CD4-positive, alpha-beta T cell (primary cell): ENCODE measurements at regions not wholly inside any gene's neighbourhood (a gene's known extent, or its start where the extent isn't known, plus 50 kb on each side); places are given as distances from the start of the nearest gene placed in this dataset.

Experiments used
- ATAC-seq: fragments of 200-7000 bp; cut with Tn5 transposase; one replicate; pipeline ENCODE4 v1.10.0; 2022; ENCODE audit warnings: mild to moderate bottlenecking; ENCODE audit not compliant: poor library complexity
- CTCF ChIA-PET: fragments of 350-600 bp; sonication (Branson Sonifier 250); formaldehyde crosslinking; loops from one replicate; lab custom pipeline; 2021; ENCODE audit warnings: antibody characterized with exemption, inconsistent platforms; lab: Charles Lee
- POLR2A ChIA-PET: fragments of 350-600 bp; sonication (Branson Sonifier 250); formaldehyde crosslinking; loops from one replicate; lab custom pipeline; 2021; ENCODE audit warnings: antibody characterized with exemption, inconsistent platforms; lab: Charles Lee
- DNase-seq, 14 experiments: peaks; one replicate each; pipeline ENCODE4 v3.0.0-alpha.2; 2013 to 2020; ENCODE audit warnings: mixed read lengths in 2 of 14
- H3K27ac ChIP-seq, 2 donors: one replicate each; pipeline versions ENCODE4 v1.5.1 to v1.7.0; 2013; ENCODE audit warnings: low read length in 2 of 2, low read depth in 1 of 2, mild to moderate bottlenecking in 1 of 2
- H3K27me3 ChIP-seq, 2 experiments: 1 replicate in 1 of 2; 2 replicates in 1 of 2; pipeline versions ENCODE4 v1.6.1 to v1.7.0; 2013; ENCODE audit warnings: low read length in 2 of 2, control low read depth in 1 of 2, mild to moderate bottlenecking in 1 of 2, moderate library complexity in 1 of 2; ENCODE audit not compliant: insufficient read depth in 2 of 2, control insufficient read depth in 1 of 2
- H3K36me3 ChIP-seq: one replicate; pipeline ENCODE4 v1.6.1; 2013; ENCODE audit warnings: low read length, control low read depth; ENCODE audit not compliant: insufficient read depth
- H3K4me1 ChIP-seq: one replicate; pipeline ENCODE4 v1.6.1; 2013; ENCODE audit warnings: low read length, control low read depth; ENCODE audit not compliant: insufficient read depth
- H3K4me3 ChIP-seq: one replicate; pipeline ENCODE4 v1.5.1; 2013; ENCODE audit warnings: mild to moderate bottlenecking, low read length, moderate library complexity
- H3K9me3 ChIP-seq, 2 experiments: 1 replicate in 1 of 2; 2 replicates in 1 of 2; pipeline versions ENCODE4 v1.6.1 to v1.7.0; 2013; ENCODE audit warnings: low read length in 2 of 2, mild to moderate bottlenecking in 2 of 2, control low read depth in 1 of 2, moderate library complexity in 1 of 2; ENCODE audit not compliant: control insufficient read depth in 1 of 2, insufficient read depth in 1 of 2
- H3K27ac Mint-ChIP-seq: one replicate; pipeline ENCODE4 v1.8.0; 2020; ENCODE audit warnings: mixed read lengths
- H3K27me3 Mint-ChIP-seq: one replicate; pipeline ENCODE4 v1.8.0; 2021; ENCODE audit warnings: mixed read lengths
- H3K36me3 Mint-ChIP-seq: one replicate; pipeline ENCODE4 v1.8.0; 2021; ENCODE audit warnings: low read depth, mixed read lengths
- H3K4me1 Mint-ChIP-seq: one replicate; pipeline ENCODE4 v1.8.0; 2021; ENCODE audit warnings: low read depth, mixed read lengths
- H3K4me3 Mint-ChIP-seq: one replicate; pipeline ENCODE4 v1.8.0; 2020; ENCODE audit warnings: mild to moderate bottlenecking, mixed read lengths
- H3K9me3 Mint-ChIP-seq: one replicate; pipeline ENCODE4 v1.8.0; 2020; ENCODE audit warnings: mixed read lengths
- CTCF ChIP-seq: fragments of 200-600 bp; IDR thresholded peaks from one replicate; pipeline ENCODE4 v1.8.0; 2022; ENCODE audit warnings: antibody characterized with exemption, mild to moderate bottlenecking
- intact Hi-C, 2 experiments: fragments of 100-400 bp; cut with DNase I in 1 of 2; cut with micrococcal nuclease in 1 of 2; formaldehyde crosslinking; loops; one replicate each; pipeline versions ENCODE4 v1.15.1 to v1.9.0; 2023 to 2025; cut with DNase I, micrococcal nuclease

DNA sequence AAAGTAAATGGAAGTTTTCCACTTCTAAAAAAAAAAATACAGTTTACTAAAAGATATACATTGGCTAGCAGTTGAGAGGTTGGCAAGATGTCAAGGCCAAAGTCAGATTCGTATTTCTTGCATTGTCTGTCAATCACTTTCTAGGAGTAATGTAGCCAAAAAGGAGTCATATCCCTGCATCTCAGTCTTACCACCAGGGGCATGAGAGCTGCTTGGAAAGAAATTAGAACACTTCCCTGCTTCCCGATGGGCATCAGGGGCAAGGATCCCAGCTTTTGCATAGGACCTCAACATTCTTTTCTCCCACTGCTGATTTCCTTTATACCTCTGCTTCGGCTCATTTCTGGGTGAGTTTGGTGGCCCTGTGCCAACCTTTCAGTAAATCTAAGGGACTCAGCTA, 581.0 kb upstream of the MAP3K7 start:
- Mint-ChIP-seq H3K27ac (no peak overlapping the region), H3K36me3 (no peaks in the 10 kb centered on the region), H3K4me1 (no peaks in the 10 kb centered on the region), H3K4me3 (no peak overlapping the region), H3K27me3 (no peaks in the 10 kb centered on the region), H3K9me3 (no peaks in the 10 kb centered on the region)
- POLR2A ChIA-PET, result no interaction called here
- no peak for ATAC-seq
- no peak for TF ChIP-seq CTCF
- H3K27me3 ChIP-seq, result no peaks in the 10 kb centered on the region
- H3K27ac ChIP-seq, result no peak overlapping the region
- CTCF ChIA-PET, result no interaction called here
- no peaks in the 10 kb centered on the region for H3K9me3 ChIP-seq
- no peak for DNase-seq
- H3K4me3 ChIP-seq, result no peak overlapping the region
- no peaks in the 10 kb centered on the region for H3K36me3 ChIP-seq
- no peaks in the 10 kb centered on the region for H3K4me1 ChIP-seq
- intact Hi-C loops, result no loop called here

DNA sequence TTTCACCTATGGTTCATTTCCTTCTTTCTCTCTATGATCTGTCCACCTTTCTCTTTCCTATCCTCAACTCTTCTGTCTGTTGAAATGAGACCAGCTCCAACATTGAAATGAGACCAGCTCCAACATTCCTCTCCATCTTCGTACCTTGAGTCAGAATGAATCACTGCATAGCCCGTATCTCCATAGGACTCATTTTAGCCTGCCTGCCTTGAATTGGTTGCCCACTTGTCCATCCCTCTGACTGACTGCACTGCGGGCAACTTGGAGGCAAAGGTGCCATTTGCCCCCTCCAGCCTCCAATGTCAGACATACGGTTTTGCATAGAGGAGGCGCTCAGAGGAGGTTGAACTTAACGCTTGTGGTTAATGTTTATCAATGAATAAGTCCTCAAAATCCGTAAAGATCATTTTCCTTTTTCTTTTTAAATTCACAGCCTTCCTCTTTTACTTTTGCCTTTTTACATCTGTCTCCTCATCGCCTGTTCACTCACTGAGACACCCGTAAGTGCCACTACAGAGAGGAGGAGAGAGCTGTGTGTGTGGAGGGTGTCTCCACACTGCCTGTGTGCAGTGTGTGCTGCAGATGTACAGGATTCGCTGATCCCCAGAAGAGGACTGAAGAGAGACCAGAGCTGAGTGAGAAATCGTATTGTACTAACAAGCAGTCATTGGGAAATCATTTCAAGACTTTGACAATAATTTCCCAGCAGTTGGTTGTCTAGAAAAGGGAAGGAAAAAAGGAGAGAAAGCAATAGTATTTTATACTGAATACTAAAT, 579.6 kb upstream of the MAP3K7 start:
- no peak for ATAC-seq
- H3K4me1 ChIP-seq, result no peaks in the 10 kb centered on the region
- CTCF ChIA-PET, result no interaction called here
- H3K27ac Mint-ChIP-seq, result no peak overlapping the region
- H3K27me3 Mint-ChIP-seq, result peaks cover 4% of the 10 kb centered on the region
- no peak overlapping the region for H3K4me3 Mint-ChIP-seq
- no peak overlapping the region for H3K4me3 ChIP-seq
- no peaks in the 10 kb centered on the region for H3K9me3 Mint-ChIP-seq
- POLR2A ChIA-PET, result no interaction called here
- TF ChIP-seq CTCF, result no peak
- no peaks in the 10 kb centered on the region for H3K36me3 Mint-ChIP-seq
- H3K9me3 ChIP-seq, result peaks cover 0 to 2% of the 10 kb centered on the region in 2 experiments
- H3K36me3 ChIP-seq, result no peaks in the 10 kb centered on the region
- no peaks in the 10 kb centered on the region for H3K27me3 ChIP-seq
- no peak overlapping the region for H3K27ac ChIP-seq
- H3K4me1 Mint-ChIP-seq, result no peaks in the 10 kb centered on the region
- no peak for DNase-seq
- intact Hi-C loops, result no loop called here

DNA sequence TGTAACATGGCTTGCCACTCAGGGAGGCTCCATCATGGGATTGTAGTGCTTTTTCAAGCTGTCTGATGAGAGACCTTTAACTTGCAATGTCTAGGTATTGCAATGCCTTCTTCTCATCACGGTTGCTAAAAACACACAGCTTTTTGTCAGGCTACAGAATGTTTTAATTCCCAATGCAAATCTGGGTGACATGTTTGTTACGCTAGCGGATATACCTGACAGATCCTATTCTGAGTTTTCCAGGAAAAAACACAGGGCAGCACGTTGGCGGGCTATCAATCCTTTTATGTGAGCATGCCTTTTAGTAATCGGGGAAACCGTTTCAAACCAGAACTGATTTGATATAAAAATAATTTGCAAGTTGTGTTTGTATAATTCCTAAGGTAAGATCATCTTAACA, 577.2 kb upstream of the MAP3K7 start:
- no peak for TF ChIP-seq CTCF
- Histone ChIP-seq H3K27me3 (no peaks in the 10 kb centered on the region), H3K4me3 (no peak overlapping the region), H3K4me1 (no peaks in the 10 kb centered on the region), H3K36me3 (no peaks in the 10 kb centered on the region), H3K9me3 (peaks cover 0 to 5% of the 10 kb centered on the region in 2 experiments), H3K27ac (no peak overlapping the region)
- Mint-ChIP-seq H3K4me3 (no peak overlapping the region), H3K27ac (no peak overlapping the region), H3K27me3 (peaks cover 9% of the 10 kb centered on the region), H3K36me3 (no peaks in the 10 kb centered on the region), H3K4me1 (no peaks in the 10 kb centered on the region), H3K9me3 (no peaks in the 10 kb centered on the region)
- DNase-seq, result no peak
- POLR2A ChIA-PET, result no interaction called here
- intact Hi-C loops, result no loop called here
- ATAC-seq, result no peak
- CTCF ChIA-PET, result no interaction called here
